GM23248 (cell line): ENCODE measurements at regions not wholly inside any gene's neighbourhood (a gene's known extent, or its start where the extent isn't known, plus 50 kb on each side); places are given as distances from the start of the nearest gene placed in this dataset.

Experiments
- EZH2 ChIP-seq: fragments of 200-600 bp; sonication (generic); IDR thresholded peaks from 2 replicates; pipeline ENCODE4 v1.6.1; 2018; ENCODE audit warnings: antibody characterized with exemption, mild to moderate bottlenecking; ENCODE audit not compliant: insufficient read depth, poor library complexity, severe bottlenecking
- EZH2phosphoT487 ChIP-seq: fragments of 200-600 bp; sonication (generic); IDR thresholded peaks from 2 replicates; pipeline ENCODE4 v1.6.1; 2018; ENCODE audit warnings: antibody characterized with exemption, moderate library complexity, mild to moderate bottlenecking, low read depth; ENCODE audit not compliant: insufficient read depth

DNA sequence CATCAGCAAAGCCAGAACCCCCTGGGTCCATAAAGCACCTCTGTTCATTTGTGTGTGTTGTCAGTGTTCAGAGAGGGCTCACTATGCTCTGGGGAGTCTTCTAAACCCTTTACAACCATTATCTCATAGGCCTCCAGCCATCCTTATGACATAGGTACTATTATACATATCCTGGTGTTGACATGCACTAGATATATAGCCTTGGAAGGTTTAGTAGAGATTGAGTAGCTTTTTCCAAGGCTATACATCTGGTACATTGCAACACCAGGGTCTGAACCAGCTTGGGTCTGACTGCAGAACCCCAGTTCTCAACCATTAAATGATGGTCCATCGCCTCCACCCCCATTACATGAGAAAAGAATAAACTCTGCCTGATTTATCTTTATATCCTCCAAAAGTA is 253.6 kb upstream of the MKLN1 start:
- no peak for TF ChIP-seq EZH2
- TF ChIP-seq EZH2phosphoT487 = no peak
